ENCODE measurements at regions not wholly inside any gene's neighbourhood (a gene's known extent, or its start where the extent isn't known, plus 50 kb on each side); places are given as distances from the start of the nearest gene placed in this dataset.

DNA sequence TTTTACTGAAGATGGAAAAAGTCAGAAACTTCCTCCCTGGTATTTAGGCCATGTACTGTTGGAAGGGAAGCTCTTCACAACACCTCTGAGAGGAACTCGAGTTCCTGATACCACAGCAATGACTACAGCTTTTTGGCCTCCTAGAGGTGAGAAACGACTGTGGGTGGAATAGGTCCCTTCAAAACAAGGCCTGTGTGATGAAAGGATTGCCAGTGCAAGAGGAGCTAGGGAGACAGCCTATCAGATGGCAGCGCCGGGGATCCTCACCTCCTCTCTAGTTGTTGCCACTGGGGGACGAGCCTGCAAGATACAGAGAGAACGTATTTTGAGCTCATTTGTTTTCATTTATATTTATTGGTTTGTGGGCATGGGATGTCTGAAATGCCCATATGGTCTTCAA, 187.8 kb upstream of the KCND3 start:
- TF ChIP-seq, protein P1, sequence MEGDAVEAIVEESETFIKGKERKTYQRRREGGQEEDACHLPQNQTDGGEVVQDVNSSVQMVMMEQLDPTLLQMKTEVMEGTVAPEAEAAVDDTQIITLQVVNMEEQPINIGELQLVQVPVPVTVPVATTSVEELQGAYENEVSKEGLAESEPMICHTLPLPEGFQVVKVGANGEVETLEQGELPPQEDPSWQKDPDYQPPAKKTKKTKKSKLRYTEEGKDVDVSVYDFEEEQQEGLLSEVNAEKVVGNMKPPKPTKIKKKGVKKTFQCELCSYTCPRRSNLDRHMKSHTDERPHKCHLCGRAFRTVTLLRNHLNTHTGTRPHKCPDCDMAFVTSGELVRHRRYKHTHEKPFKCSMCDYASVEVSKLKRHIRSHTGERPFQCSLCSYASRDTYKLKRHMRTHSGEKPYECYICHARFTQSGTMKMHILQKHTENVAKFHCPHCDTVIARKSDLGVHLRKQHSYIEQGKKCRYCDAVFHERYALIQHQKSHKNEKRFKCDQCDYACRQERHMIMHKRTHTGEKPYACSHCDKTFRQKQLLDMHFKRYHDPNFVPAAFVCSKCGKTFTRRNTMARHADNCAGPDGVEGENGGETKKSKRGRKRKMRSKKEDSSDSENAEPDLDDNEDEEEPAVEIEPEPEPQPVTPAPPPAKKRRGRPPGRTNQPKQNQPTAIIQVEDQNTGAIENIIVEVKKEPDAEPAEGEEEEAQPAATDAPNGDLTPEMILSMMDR (optimal IDR thresholded peaks at IDR 0.05 in 1 of 3, IDR thresholded peaks at IDR 0.05 in 1 of 3, conservative IDR thresholded peaks at IDR 0.05 in 1 of 3; ENCODE audit: extremely low read depth in 1 of 3, insufficient read depth in 2 of 3, low read length in 3 of 3), result no peak
- TF ChIP-seq EZH2 (IDR thresholded peaks at IDR 0.05; ENCODE audit: low read length), result no peak
